NB4 (cell line): ENCODE measurements at regions not wholly inside any gene's neighbourhood (a gene's known extent, or its start where the extent isn't known, plus 50 kb on each side); places are given as distances from the start of the nearest gene placed in this dataset.

Source experiments
- POLR2A ChIP-seq: IDR thresholded peaks from 2 replicates; pipeline ENCODE4 v1.6.1; 2011; ENCODE audit warnings: mild to moderate bottlenecking; ENCODE audit not compliant: insufficient read length; ENCODE audit errors: extremely low read depth
- TF ChIP-seq, protein P1 (sequence below): IDR thresholded peaks from one replicate; pipeline ENCODE4 v1.5.1; 2012; ENCODE audit warnings: low read depth, low read length
- TF ChIP-seq, protein P2 (sequence below): IDR thresholded peaks from 2 replicates; pipeline ENCODE4 v1.6.1; 2011; ENCODE audit warnings: low read depth, low read length

DNA sequence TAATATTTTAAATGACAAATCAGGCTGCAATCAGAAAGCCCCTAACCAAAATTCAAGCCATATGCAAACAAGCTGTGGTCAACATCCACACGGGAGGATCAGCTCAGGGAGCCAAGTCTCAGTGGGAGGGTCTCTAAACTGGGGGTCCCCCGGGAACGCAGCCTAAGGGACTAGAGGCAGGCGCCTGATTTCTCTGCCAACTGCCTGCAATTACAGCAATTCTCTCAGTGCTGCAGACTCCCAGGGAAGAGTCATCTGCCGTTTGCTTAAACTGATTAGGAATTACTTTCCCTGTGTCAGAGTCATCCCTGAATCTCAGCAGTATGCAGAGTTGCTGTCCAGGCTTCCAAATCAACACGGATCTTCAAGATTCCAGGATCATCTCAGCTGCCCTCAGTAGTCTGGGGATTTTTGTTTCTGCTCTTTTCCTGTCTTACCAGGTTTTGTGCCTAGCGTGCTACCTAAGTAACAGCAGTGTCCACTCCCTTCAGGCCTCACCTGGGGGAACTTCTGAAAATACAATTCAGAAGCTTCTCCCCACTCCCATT is 247.8 kb downstream of the RRAGC start:
- no peak for TF ChIP-seq POLR2A
- TF ChIP-seq, protein P1, sequence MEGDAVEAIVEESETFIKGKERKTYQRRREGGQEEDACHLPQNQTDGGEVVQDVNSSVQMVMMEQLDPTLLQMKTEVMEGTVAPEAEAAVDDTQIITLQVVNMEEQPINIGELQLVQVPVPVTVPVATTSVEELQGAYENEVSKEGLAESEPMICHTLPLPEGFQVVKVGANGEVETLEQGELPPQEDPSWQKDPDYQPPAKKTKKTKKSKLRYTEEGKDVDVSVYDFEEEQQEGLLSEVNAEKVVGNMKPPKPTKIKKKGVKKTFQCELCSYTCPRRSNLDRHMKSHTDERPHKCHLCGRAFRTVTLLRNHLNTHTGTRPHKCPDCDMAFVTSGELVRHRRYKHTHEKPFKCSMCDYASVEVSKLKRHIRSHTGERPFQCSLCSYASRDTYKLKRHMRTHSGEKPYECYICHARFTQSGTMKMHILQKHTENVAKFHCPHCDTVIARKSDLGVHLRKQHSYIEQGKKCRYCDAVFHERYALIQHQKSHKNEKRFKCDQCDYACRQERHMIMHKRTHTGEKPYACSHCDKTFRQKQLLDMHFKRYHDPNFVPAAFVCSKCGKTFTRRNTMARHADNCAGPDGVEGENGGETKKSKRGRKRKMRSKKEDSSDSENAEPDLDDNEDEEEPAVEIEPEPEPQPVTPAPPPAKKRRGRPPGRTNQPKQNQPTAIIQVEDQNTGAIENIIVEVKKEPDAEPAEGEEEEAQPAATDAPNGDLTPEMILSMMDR = no peak
- TF ChIP-seq, protein P2, sequence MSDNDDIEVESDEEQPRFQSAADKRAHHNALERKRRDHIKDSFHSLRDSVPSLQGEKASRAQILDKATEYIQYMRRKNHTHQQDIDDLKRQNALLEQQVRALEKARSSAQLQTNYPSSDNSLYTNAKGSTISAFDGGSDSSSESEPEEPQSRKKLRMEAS = no peak
